ENCODE measurements at regions not wholly inside any gene's neighbourhood (a gene's known extent, or its start where the extent isn't known, plus 50 kb on each side); places are given as distances from the start of the nearest gene placed in this dataset.

DNA sequence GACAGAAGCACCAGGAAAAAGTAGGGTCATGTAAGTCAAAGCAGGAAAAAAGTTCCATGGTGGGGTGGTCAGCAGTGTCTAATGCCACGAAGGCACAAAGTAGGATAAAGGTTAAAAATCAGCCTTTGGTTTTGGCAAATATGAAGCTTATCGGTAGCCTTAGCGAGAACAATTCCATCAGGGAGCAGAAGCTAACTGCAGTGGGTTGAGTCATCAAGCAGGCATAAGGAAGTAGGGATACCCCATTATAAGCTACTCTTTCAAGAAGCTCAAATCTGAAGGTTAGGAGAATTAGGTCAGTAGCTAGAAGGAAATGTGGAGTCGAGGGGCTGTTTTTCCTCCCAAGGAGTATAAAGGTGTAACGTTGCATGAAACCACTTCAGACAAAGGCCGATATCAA lies 57.5 kb upstream of the USPL1 start:
- FAIRE-seq (no peak), DNase-seq (ENCODE audit: insufficient read length) (no peak)
- TF ChIP-seq POLR2AphosphoS5 (IDR thresholded peaks at IDR 0.05; ENCODE audit: low read depth, low read length) (no peak), TAF1 (IDR thresholded peaks at IDR 0.05; ENCODE audit: borderline replicate concordance, low read depth, low read length) (no peak), POLR2A (IDR thresholded peaks at IDR 0.05; ENCODE audit: low read depth, low read length) (no peak)

DNA sequence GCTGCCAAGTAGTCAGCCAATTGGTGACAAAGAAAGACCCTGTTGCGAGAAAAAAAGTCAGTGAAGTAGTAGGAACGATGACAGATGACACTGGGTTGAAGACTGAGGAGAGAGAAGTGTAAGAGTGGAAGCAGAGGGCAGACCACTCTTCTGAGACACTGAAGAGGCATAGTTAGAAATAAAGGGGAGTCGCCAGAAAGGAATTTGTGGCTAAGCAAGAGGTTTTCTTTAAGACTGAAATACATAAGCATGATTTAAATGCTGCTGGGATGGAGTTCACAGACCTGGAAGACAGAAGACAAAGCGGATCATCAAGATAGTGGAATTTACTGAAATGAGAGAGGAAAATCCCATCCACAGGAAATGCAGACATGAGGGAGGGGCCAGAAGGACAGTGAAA lies 56.2 kb upstream of the USPL1 start:
- FAIRE-seq (no peak), DNase-seq (ENCODE audit: insufficient read length) (no peak)
- TF ChIP-seq POLR2A (IDR thresholded peaks at IDR 0.05; ENCODE audit: low read depth, low read length) = no peak
- TF ChIP-seq POLR2AphosphoS5 (IDR thresholded peaks at IDR 0.05; ENCODE audit: low read depth, low read length) = no peak
- TF ChIP-seq TAF1 (IDR thresholded peaks at IDR 0.05; ENCODE audit: borderline replicate concordance, low read depth, low read length) = no peak

DNA sequence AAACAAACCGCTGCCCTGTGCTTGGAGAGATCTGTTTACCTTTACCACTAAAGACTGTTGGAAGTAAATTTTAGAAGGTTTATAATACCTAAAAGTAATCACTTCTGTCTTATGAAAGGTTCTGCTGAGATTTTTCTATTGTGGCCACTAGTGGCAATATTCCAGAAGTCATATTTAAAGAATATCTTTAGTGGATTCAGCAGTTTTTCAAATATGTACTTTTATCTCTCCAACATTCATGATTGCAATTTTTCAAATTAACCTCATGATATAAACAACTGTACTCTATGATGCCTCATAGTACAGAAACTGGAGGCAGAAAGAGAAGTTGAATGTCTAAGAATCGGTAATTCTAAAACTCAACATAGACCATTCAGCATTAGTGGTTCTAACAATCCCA lies 53.2 kb upstream of the USPL1 start:
- TF ChIP-seq POLR2AphosphoS5 (IDR thresholded peaks at IDR 0.05; ENCODE audit: low read depth, low read length) (no peak), POLR2A (IDR thresholded peaks at IDR 0.05; ENCODE audit: low read depth, low read length) (no peak), TAF1 (IDR thresholded peaks at IDR 0.05; ENCODE audit: borderline replicate concordance, low read depth, low read length) (no peak)
- FAIRE-seq (no peak), DNase-seq (ENCODE audit: insufficient read length) (no peak)

DNA sequence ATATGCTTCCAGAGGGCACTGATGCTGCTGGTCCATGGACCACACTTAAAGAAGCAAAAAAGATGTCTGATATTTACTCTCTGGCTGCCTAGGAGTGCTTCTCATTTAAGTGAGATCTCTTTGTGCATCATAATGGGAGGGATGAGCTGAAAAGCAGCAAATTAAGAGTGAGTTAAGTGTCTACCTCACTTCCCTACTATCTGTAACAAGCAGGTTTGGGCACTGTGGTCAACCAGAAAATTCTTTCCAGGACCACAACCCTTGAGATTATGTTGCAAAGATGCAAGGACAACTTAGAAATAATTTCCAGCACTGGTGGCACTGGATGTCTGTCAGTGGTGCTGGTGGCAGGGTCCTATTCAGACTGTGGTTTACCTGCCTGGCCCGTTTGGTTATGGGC lies 52.1 kb upstream of the USPL1 start:
- FAIRE-seq (no peak), DNase-seq (ENCODE audit: insufficient read length) (no peak)
- no peak for TF ChIP-seq TAF1 (IDR thresholded peaks at IDR 0.05; ENCODE audit: borderline replicate concordance, low read depth, low read length)
- TF ChIP-seq POLR2A (IDR thresholded peaks at IDR 0.05; ENCODE audit: low read depth, low read length) = no peak
- no peak for TF ChIP-seq POLR2AphosphoS5 (IDR thresholded peaks at IDR 0.05; ENCODE audit: low read depth, low read length)

DNA sequence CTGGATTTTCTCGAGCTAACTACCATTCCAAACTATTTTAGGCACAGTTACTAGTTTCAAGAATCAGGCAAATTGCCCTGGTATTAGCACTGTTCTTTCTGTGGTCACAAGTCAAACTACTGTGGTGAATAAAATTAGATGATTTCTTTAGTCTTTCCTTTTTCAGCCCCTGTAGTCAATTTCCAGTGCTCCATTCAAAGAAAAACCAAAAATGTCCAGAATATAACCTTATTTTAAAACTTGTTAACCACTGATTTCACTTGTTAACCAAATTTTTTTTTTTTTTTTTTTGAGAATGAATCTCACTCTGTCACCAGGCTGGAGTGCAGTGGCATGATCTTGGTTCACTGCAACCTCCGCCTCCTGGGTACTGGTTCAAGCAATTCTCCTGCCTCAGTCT lies 50.6 kb upstream of the USPL1 start:
- no peak for FAIRE-seq
- TF ChIP-seq TAF1 (IDR thresholded peaks at IDR 0.05; ENCODE audit: borderline replicate concordance, low read depth, low read length) (no peak), POLR2A (IDR thresholded peaks at IDR 0.05; ENCODE audit: low read depth, low read length) (no peak), POLR2AphosphoS5 (IDR thresholded peaks at IDR 0.05; ENCODE audit: low read depth, low read length) (no peak)
- no peak for DNase-seq (ENCODE audit: insufficient read length)

Measured in GM12892 (cell line).